ENCODE measurements at regions not wholly inside any gene's neighbourhood (a gene's known extent, or its start where the extent isn't known, plus 50 kb on each side); places are given as distances from the start of the nearest gene placed in this dataset.

DNA sequence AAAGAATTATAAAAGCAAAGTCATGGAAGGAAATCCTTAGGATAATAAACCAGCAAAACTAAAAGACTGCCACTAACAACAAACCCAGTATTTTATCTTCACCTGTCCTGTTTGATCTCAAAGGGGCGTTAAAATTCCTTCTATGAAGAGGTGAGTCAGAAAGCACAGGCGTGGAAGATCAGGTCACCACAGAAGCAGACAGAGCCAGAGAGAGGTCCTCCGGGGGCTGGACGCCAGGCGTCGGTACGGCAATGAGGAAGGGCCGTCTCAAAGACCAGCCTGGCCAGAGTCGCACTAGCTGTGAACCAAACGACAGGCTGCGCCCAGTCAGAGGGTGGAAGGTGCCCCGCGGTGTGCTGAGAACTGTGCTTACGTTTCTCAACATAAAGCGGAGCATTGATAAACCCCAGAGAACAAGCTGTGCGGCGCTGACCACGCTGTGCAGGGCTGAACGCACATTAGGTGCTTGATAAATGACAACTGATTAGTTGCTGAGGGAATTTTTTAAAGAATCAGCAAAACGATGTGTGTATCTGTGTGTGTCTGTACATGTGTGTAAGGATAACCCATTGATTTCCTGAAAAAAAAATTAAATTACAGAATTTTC lies 85.6 kb downstream of the RNASET2 start:
- TF ChIP-seq, protein P1, sequence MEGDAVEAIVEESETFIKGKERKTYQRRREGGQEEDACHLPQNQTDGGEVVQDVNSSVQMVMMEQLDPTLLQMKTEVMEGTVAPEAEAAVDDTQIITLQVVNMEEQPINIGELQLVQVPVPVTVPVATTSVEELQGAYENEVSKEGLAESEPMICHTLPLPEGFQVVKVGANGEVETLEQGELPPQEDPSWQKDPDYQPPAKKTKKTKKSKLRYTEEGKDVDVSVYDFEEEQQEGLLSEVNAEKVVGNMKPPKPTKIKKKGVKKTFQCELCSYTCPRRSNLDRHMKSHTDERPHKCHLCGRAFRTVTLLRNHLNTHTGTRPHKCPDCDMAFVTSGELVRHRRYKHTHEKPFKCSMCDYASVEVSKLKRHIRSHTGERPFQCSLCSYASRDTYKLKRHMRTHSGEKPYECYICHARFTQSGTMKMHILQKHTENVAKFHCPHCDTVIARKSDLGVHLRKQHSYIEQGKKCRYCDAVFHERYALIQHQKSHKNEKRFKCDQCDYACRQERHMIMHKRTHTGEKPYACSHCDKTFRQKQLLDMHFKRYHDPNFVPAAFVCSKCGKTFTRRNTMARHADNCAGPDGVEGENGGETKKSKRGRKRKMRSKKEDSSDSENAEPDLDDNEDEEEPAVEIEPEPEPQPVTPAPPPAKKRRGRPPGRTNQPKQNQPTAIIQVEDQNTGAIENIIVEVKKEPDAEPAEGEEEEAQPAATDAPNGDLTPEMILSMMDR (IDR thresholded peaks at IDR 0.05) = no peak
- no peak for TF ChIP-seq POLR2A (IDR thresholded peaks at IDR 0.05)
